ENCODE measurements at regions not wholly inside any gene's neighbourhood (a gene's known extent, or its start where the extent isn't known, plus 50 kb on each side); places are given as distances from the start of the nearest gene placed in this dataset.
"Not testable (repeated sequence)": the region's sequence is repeated elsewhere in the genome, so short reads cannot be mapped to it uniquely, and the experiment has no call there.

DNA sequence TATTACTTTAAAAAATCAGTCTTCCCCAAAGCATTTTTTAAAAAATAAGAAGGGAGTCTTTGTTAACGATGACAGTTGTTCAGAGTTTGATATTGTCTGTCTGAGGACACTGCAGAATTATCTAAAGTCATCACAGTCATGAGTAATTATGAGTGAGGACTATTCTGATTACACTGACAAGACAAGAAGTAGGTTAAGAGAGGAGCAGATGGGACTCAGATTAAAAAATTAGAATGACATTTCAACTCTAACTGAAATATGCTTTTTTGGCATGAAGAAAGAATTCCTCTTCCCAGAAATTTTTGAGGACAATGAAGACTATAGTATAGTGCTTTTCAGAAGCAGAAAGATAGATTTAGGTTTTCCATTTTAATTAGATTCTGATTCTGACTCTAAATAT is 456.5 kb downstream of the EPHA7 start:
- DNase-seq (ENCODE audit: low spot score) (no peak), ATAC-seq (no peak)

GRCh38 chr6:92952111-92952510 is 467.2 kb downstream of the EPHA7 start:
- not testable (repeated sequence) for ATAC-seq; DNase-seq (ENCODE audit: low spot score)

- ATAC-seq = no peak
Measured at GRCh38 chr6:92945799-92946198, 473.6 kb downstream of the EPHA7 start.

DNA sequence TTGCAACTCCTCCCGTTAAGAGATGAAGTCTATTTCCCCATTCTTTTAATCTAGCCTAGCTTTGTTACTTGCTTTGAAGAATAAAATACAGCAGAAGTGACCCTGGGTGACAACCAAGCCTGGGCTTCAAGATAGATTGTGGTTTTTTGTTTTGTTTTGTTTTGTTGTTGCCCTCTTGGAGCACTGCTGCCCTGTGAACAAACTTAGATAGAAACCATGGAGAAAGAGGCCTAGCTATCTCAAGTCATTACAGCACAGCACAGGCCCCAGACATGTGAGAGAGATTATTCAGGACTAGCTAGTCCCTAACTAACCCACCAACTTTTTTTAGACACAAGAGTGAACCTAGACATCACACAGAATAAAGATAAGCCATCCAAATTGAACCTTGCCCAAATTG is 475.2 kb downstream of the EPHA7 start:
- ATAC-seq (no peak), DNase-seq (ENCODE audit: low spot score) (no peak)

More at GRCh38 chr6:92945799-92946198, 473.6 kb downstream of the EPHA7 start:
- no peak for DNase-seq (ENCODE audit: low spot score)

GRCh38 chr6:92942549-92942948 is 476.8 kb downstream of the EPHA7 start:
- DNase-seq (ENCODE audit: low spot score) (no peak), ATAC-seq (no peak)

DNA sequence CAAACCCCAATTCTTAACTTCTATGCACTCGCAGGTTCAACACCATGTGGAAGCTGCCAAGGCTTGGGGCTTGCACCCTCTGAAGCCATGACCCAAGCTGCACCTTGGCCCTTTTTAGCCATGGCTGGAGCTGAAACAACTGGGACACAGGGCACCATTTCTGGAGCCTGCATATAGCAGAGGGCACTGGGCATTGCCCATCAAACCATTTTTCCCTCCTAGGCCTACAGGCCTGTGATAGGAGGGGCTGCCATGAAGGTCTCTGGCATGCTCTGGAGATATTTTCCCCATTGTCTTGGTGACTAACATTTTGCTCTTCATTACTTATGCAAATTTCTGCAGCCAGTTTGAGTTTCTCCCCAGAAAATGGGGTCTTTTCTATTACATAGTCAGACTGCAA is 484.7 kb downstream of the EPHA7 start:
- no peak for ATAC-seq
- DNase-seq (ENCODE audit: low spot score) = no peak

DNA sequence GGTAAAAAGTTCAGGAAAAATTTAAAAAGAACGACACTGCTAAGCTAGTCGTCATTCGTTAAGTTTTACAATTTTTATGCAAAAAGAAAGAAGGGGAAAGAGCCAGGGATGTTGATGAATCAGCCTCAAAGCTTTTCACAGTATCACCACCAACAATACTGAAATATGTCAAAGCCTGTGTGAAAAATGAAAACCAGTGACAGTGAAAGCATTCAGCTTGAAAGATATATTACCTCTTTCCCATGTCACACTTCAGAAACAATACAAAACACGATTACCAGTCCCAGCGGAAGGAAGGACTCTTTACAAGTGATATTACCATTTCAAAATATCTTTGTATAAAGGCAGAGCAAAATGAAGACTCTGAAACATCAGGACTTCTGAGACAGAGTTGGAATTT is 489.2 kb downstream of the EPHA7 start:
- no peak for ATAC-seq

GRCh38 chr6:92922216-92922806 is 497.0 kb downstream of the EPHA7 start:
- no peak for DNase-seq (ENCODE audit: low spot score)
- ATAC-seq = no peak

More for the DNA sequence above, 489.2 kb downstream of the EPHA7 start:
- no peak for DNase-seq (ENCODE audit: low spot score)

- no peak for ATAC-seq
Measured at GRCh38 chr6:92915466-92915865, 503.9 kb downstream of the EPHA7 start.

DNA sequence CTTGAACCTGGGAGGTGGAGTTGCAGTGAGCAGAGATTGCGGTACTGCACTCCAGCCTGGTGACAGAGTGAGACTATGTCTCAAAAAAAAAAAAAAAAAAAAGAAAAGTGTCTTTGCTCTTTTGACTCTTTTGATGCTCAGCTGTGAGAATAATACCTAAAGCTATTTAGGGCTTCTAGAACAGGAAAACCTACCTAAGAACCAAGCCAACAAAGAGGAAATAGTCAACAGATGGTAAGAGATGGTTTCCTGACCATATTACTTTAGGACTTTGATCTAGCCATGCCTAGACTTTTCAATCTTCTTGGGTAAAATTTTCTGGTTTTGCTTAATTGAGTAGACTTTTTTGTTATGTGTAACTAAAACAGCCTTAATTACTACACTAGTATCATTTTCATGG is 508.1 kb downstream of the EPHA7 start:
- no peak for DNase-seq (ENCODE audit: low spot score)
- ATAC-seq = no peak

More at GRCh38 chr6:92915466-92915865, 503.9 kb downstream of the EPHA7 start:
- DNase-seq (ENCODE audit: low spot score) = no peak

DNA sequence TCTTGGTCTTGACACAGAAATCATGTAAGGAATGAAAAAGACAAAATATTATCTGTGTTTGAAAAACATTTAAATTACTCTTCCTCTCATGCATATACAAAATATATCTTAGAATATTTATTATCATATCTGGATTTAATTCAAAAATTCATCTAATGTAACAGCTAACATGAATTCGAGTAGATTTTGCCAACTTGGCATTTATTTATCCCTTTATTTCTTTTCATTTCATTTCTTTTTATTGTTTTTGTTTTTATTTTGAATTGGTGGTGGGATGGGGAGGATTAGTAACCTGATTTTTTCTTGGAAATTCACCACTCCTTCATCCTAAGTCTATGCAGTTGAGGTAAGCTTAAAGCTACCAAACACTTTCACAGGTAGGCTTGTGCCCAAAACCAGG is 508.7 kb downstream of the EPHA7 start:
- DNase-seq (ENCODE audit: low spot score) = no peak
- no peak for ATAC-seq

- no peak for ATAC-seq
Measured at GRCh38 chr6:92906385-92906784, 513.0 kb downstream of the EPHA7 start.

GRCh38 chr6:92893741-92894140 is 525.6 kb downstream of the EPHA7 start:
- ATAC-seq (no peak), DNase-seq (ENCODE audit: low spot score) (no peak)

More at GRCh38 chr6:92906385-92906784, 513.0 kb downstream of the EPHA7 start:
- no peak for DNase-seq (ENCODE audit: low spot score)

GRCh38 chr6:92892626-92893170 is 526.7 kb downstream of the EPHA7 start:
- ATAC-seq = no peak
- no peak for DNase-seq (ENCODE audit: low spot score)

DNA sequence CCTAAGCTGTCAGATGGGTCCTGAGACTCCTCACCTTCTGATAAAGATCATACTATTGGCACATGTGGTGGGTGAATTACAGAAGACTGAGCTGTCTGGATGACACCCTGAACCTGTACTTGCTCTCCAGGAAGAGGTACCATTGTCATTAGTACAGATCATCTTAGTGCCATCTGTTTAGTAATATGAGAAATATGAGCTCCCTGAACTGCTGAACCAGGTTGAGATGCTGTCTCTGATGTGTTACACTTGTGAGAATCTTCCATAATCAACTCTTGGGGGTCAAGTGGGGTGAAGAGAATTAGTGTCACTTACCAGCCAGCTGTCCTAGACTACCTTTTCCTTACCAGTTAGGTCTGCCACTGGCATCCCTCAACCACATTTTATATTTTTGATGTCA is 531.0 kb downstream of the EPHA7 start:
- no peak for DNase-seq (ENCODE audit: low spot score)
- ATAC-seq = no peak

- DNase-seq (ENCODE audit: low spot score) (no peak), ATAC-seq (no peak)
Measured at GRCh38 chr6:92887871-92888270, 531.5 kb downstream of the EPHA7 start.

- ATAC-seq (no peak), DNase-seq (ENCODE audit: low spot score) (no peak)
Measured at GRCh38 chr6:92879526-92879925, 539.8 kb downstream of the EPHA7 start.

GRCh38 chr6:92864966-92865555 is 554.3 kb downstream of the EPHA7 start:
- ATAC-seq (no peak), DNase-seq (ENCODE audit: low spot score) (no peak)

DNA sequence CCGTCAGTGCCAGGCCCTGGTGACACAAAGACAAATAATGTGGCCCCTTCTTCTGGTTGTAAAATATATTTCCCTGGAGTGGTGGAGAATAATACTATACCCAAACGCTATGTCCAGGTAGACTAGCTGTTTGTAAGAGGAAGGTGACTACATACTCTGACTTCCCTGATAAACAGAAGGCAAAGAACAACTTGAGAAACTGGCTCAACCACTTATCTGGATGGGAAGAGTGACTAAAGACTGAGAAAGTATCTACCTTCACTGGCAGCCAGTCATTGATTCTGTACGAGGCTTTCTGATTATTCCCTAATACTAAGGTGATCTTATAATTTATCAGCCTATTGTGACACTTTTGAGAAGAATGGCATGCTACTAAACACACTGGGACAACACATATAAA is 569.7 kb downstream of the EPHA7 start:
- ATAC-seq (no peak), DNase-seq (ENCODE audit: low spot score) (no peak)

DNA sequence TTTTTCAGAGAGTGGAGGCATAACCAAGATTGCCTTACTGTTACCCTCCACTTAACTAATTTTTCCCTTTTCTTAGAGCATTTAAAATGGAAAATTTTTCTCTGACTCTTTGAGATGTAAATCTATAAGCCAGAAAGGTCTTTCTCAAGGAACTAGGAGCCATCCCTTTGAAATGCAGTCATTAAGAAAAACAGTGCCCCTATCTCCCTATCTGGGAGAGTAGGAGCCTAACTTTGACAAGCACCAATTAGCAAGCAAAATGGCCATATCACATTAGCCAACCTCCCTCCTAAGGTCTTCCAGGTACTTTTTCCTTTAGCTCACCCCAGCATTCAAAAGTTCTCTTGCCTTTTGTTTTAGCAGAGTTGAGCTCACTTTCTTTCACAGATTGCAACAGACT is 570.5 kb downstream of the EPHA7 start:
- ATAC-seq (no peak), DNase-seq (ENCODE audit: low spot score) (no peak)

GRCh38 chr6:92848459-92848858 is 570.9 kb downstream of the EPHA7 start:
- ATAC-seq (no peak), DNase-seq (ENCODE audit: low spot score) (no peak)

GRCh38 chr6:92847988-92848387 is 571.4 kb downstream of the EPHA7 start:
- no peak for DNase-seq (ENCODE audit: low spot score)
- ATAC-seq = no peak
